ENCODE measurements at regions not wholly inside any gene's neighbourhood (a gene's known extent, or its start where the extent isn't known, plus 50 kb on each side); places are given as distances from the start of the nearest gene placed in this dataset.

GRCh38 chr14:76612654-76613053 lies 148.6 kb upstream of the VASH1 start:
- Histone ChIP-seq H3K79me2 (ENCODE audit: control insufficient read depth, insufficient read depth, low read length) (no peaks in the 10 kb centered on the region), H3K27ac (ENCODE audit: insufficient read depth, low read depth, low read length) (no peak overlapping the region), H4K20me1 (replicated peaks; ENCODE audit: control insufficient read depth, extremely low read depth, insufficient read depth, low read length) (no peaks in the 10 kb centered on the region), H3K4me3 (replicated peaks in 1 of 3; ENCODE audit: insufficient read depth in 1 of 3, low read depth in 1 of 3, low read length in 3 of 3) (no peak overlapping the region), H2AFZ (ENCODE audit: low read depth, low read length) (no peak overlapping the region), H3K36me3 (ENCODE audit: control insufficient read depth in 2 of 2, extremely low read depth in 1 of 2, insufficient read depth in 2 of 2, low read length in 2 of 2) (no peaks in the 10 kb centered on the region), H3K4me1 (ENCODE audit: control insufficient read depth, extremely low read depth, insufficient read depth, low read length) (no peaks in the 10 kb centered on the region), H3K9me3 (replicated peaks; ENCODE audit: control insufficient read depth, insufficient read depth, low read length) (no peaks in the 10 kb centered on the region), H3K27me3 (ENCODE audit: control insufficient read depth in 2 of 2, insufficient read depth in 2 of 2, low read length in 2 of 2) (peaks cover 0 to 2% of the 10 kb centered on the region in 2 experiments), H3K4me2 (ENCODE audit: insufficient read depth, low read length) (no peak overlapping the region), H3K9ac (replicated peaks; ENCODE audit: extremely low read depth, insufficient read depth, low read length) (no peak overlapping the region), H3K9me1 (replicated peaks; ENCODE audit: control insufficient read depth, extremely low read depth, insufficient read depth, low read length) (no peaks in the 10 kb centered on the region)
- dilution Hi-C loops (cut with MboI; ENCODE audit: extremely low pct_ligation_motif_present, low sequenced_read_pairs) = no loop called here
- no TSS peak for BruUV-seq (replicated peaks)
- POLR2A ChIA-PET = no interaction called here
- DNase-seq (ENCODE audit: low read depth, low spot score) (no peak), FAIRE-seq (no peak)
- no peak for TF ChIP-seq EZH2 (IDR thresholded peaks at IDR 0.05; ENCODE audit: borderline replicate concordance, low read depth, low read length, severe bottlenecking)
- TF ChIP-seq POLR2A (IDR thresholded peaks at IDR 0.05; ENCODE audit: low read depth, low read length) = no peak
- TF ChIP-seq MAX (IDR thresholded peaks at IDR 0.05; ENCODE audit: insufficient read depth, insufficient read length) = no peak
- no peak for TF ChIP-seq POLR2AphosphoS5 (IDR thresholded peaks at IDR 0.05; ENCODE audit: insufficient read depth, low read depth, low read length)
- no peak for TF ChIP-seq JUN (IDR thresholded peaks at IDR 0.05; ENCODE audit: borderline replicate concordance, insufficient read depth, insufficient read length, low read depth)
- no peak for TF ChIP-seq CTCF (IDR thresholded peaks at IDR 0.05; ENCODE audit: extremely low read depth in 1 of 2, insufficient read depth in 1 of 2, low read depth in 1 of 2, low read length in 2 of 2)
- TF ChIP-seq FOS (IDR thresholded peaks at IDR 0.05; ENCODE audit: borderline replicate concordance, insufficient read depth, low read length) = no peak
- TF ChIP-seq GATA2 (IDR thresholded peaks at IDR 0.05; ENCODE audit: insufficient read depth, insufficient read length, low read depth, low read length) = no peak
- no peak for TF ChIP-seq MYC (IDR thresholded peaks at IDR 0.05; ENCODE audit: low read depth, low read length)
- intact Hi-C loops (cut with micrococcal nuclease) = no loop called here
- CTCF ChIA-PET = interaction anchor here (1.0 to 1.6 kb wide), 2 partner anchors 9 to 156 kb away, joined by 3 read pairs; no protein-coding TSS in a partner anchor
